Activated CD8-positive, alpha-beta memory T cell treated with anti-CD3 and anti-CD28 coated beads, Interleukin-2, amount 10 ng/mL, durations not matched to agents 7 days and 5 days (primary cell): ENCODE measurements at regions not wholly inside any gene's neighbourhood (a gene's known extent, or its start where the extent isn't known, plus 50 kb on each side); places are given as distances from the start of the nearest gene placed in this dataset.

Experiments
- ATAC-seq: fragments of 150-1000 bp; cut with Tn5 transposase; one replicate; pipeline ENCODE4 v1.10.0; 2021; ENCODE audit warnings: moderate library complexity
- CTCF ChIA-PET: fragments of 350-600 bp; sonication (Branson Sonifier 250); formaldehyde crosslinking; loops from one replicate; lab custom pipeline; 2021; ENCODE audit warnings: antibody characterized with exemption; lab: Charles Lee
- DNase-seq: peaks from one replicate; pipeline ENCODE4 v3.0.0-alpha.2; 2020
- H3K27ac Mint-ChIP-seq: one replicate; pipeline ENCODE4 v1.8.0; 2021; ENCODE audit warnings: mild to moderate bottlenecking, mixed read lengths
- H3K27me3 Mint-ChIP-seq: one replicate; pipeline ENCODE4 v1.8.0; 2021; ENCODE audit warnings: mixed read lengths
- H3K36me3 Mint-ChIP-seq: one replicate; pipeline ENCODE4 v1.8.0; 2021; ENCODE audit warnings: mild to moderate bottlenecking, mixed read lengths
- H3K4me1 Mint-ChIP-seq: one replicate; pipeline ENCODE4 v1.8.0; 2021; ENCODE audit warnings: mixed read lengths
- H3K4me3 Mint-ChIP-seq: one replicate; pipeline ENCODE4 v1.8.0; 2021; ENCODE audit warnings: mild to moderate bottlenecking, moderate library complexity, mixed read lengths
- H3K9me3 Mint-ChIP-seq: one replicate; pipeline ENCODE4 v1.8.0; 2022; ENCODE audit warnings: low read depth, mixed read lengths

DNA sequence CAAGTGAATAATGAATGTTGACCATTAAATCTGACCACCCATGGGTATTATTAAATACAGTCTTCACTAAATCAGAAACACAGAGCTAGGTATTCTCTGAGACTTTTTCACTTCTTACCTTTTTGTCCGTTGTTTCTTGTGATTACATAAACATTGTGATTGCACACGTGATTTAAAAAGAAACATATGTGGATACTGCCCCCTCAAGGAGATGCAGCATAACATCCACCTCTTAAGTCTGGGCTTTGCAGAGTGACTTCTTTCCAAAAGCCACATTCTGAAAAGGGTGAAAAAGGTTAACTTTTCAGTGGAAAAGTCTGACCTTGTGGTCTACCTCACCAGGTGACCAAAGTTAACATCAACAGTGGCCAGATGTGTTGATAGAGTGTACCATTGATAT, 185.5 kb upstream of the FAR2 start:
- Mint-ChIP-seq H3K4me3 (no peak overlapping the region), H3K36me3 (no peaks in the 10 kb centered on the region), H3K4me1 (no peaks in the 10 kb centered on the region), H3K27me3 (peaks cover 16% of the 10 kb centered on the region), H3K9me3 (no peaks in the 10 kb centered on the region), H3K27ac (no peak overlapping the region)
- CTCF ChIA-PET: interaction anchor here (1.1 kb wide), 1 partner anchor 464 kb away, joined by 3 read pairs; no protein-coding TSS in a partner anchor
- ATAC-seq: no peak
- no peak for DNase-seq

DNA sequence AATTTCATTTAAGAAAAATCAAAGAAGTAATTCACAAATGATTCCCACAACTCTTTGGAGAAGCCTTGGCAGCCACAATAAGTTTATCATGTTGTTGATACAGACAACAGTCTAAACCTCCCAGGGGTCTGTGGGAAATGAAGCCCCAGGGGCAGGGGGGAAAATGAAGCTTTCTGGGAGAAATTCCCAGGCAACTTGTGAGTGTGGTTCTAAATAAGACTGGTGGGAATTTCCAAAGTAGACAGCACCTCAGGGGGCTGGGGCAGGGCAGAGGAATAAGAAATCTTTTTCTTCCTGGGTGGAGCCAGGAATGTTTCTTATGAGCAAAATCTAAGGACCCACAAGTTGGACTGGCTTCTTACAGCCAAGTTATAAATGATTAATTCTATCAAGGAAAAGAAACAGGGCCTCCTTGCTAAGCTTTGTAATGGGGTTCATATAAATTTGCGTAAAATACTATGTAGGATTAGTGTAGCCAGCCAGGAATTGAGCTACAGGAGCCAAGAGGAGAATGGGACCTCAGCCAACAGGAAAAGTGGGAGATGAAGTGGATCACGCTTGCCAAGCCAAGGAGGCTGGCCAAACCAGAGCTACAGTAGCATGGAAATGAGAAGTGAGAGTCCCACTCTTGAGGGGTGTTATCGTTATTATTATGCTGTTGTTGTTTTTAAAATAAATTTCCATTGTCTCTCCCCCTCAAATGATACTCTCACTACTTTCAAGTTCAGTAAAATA, 182.9 kb upstream of the FAR2 start:
- ATAC-seq (no peak), DNase-seq (no peak)
- H3K4me1 Mint-ChIP-seq: no peaks in the 10 kb centered on the region
- CTCF ChIA-PET: no interaction called here
- no peak overlapping the region for H3K27ac Mint-ChIP-seq
- H3K27me3 Mint-ChIP-seq: peaks cover 9% of the 10 kb centered on the region
- H3K36me3 Mint-ChIP-seq: no peaks in the 10 kb centered on the region
- no peak overlapping the region for H3K4me3 Mint-ChIP-seq
- no peaks in the 10 kb centered on the region for H3K9me3 Mint-ChIP-seq

- CTCF ChIA-PET: no interaction called here
- Mint-ChIP-seq H3K27me3 (peaks cover 2% of the 10 kb centered on the region), H3K4me1 (no peaks in the 10 kb centered on the region), H3K27ac (no peak overlapping the region), H3K4me3 (no peak overlapping the region), H3K36me3 (no peaks in the 10 kb centered on the region), H3K9me3 (no peaks in the 10 kb centered on the region)
- DNase-seq (no peak), ATAC-seq (no peak)
These were observed 181.7 kb upstream of the FAR2 start for GRCh38 chr12:28967426-28967825.

DNA sequence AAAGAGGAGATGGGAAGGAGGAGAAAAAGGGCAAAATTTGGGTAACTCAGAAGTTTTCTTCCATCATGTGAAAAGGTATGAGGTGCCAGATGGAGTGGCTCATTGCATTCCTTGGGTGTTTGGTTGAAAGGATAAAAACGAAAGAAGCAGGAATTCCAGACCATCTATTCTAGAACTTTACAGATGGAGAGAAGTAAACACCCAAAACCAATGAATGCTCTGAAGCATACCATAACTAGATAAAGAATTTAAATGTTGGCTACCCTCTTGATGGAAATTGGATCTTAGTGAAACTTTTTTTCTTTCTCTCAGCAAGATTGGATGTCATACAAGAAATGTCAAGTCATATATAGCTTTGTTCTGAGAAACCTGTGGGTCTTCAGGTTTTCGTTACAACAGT, 175.6 kb upstream of the FAR2 start:
- Mint-ChIP-seq H3K27me3 (peaks cover 5% of the 10 kb centered on the region), H3K4me3 (no peak overlapping the region), H3K9me3 (no peaks in the 10 kb centered on the region), H3K36me3 (no peaks in the 10 kb centered on the region), H3K27ac (no peak overlapping the region), H3K4me1 (no peaks in the 10 kb centered on the region)
- CTCF ChIA-PET: no interaction called here
- ATAC-seq: no peak
- DNase-seq: no peak

DNA sequence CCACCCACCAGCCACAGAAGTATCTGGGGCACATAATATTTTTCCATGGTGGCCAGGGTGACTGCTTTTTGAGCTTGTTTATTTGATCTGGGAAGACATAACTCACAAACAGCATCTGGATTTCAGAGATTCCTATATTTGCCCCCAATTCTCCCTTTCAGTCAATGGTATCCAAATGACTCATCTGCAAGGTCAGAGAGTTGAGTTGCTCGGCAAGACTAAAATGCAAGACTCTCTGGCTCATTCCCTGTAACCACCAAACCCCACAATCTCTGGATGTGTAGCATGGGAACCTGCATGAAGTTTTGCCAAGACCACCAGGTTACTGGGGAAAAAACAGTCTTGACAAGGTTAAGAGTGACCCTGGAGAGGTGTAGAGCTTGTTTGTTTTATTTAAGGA, 174.9 kb upstream of the FAR2 start:
- CTCF ChIA-PET: no interaction called here
- Mint-ChIP-seq H3K27ac (no peak overlapping the region), H3K36me3 (no peaks in the 10 kb centered on the region), H3K4me1 (no peaks in the 10 kb centered on the region), H3K4me3 (no peak overlapping the region), H3K9me3 (no peaks in the 10 kb centered on the region), H3K27me3 (peaks cover 5% of the 10 kb centered on the region)
- no peak for ATAC-seq
- no peak for DNase-seq

DNA sequence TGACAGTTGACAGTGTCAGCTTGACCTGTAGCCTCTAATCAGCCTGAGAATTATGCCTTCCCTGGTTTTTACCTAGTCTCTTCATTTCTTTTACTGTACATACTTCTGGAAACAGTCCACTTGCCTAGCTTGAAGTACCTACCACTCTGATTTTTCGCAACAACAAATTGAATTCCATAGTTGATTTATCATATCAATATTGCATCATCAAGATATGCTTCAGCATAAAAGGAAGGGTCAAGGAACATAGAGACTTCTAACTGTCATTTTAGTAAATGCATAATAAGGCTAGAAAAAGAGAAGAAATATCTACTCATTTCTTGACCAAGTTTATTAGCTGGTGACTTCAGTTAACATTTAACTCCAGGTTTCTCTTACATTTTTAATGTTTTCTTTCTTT, 174.2 kb upstream of the FAR2 start:
- Mint-ChIP-seq H3K9me3 (no peaks in the 10 kb centered on the region), H3K27me3 (peaks cover 5% of the 10 kb centered on the region), H3K27ac (no peak overlapping the region), H3K36me3 (no peaks in the 10 kb centered on the region), H3K4me3 (no peak overlapping the region), H3K4me1 (no peaks in the 10 kb centered on the region)
- CTCF ChIA-PET: no interaction called here
- no peak for DNase-seq
- ATAC-seq: no peak

DNA sequence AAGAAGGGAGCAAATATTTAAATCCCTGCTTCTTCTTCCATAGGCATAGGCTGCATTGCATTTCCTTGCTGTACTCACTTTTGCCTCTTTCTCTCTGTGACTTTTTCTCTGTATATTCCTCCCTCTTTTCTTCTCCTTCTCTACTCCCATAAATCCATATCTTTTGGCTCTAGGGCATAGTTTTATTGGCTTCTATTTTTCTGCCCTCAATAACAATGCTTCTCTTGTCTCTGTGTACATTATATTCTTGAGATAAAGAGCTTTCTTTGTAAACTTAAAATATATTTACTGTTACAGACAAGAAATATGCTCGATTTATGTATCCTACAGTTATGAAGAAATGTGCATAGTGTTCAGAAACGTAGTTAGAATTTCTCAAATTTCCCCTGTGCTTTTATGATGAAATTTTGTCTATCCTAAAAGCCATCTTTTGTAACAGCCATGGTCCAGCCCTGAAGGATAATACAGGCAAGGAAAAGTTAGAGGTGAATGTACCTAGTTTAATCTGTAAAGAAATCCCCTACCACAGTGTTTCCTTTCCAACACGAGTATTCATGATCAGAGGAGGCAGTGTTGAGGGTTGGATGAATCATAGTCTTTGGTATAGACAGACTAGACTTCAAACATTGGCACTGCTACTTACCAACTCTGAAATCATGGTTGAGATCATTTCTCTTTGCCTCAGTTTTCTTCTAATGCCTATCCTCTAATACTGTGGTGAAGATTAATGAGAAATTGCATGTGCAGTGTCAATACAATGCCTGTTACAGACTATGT, 173.3 kb upstream of the FAR2 start:
- Mint-ChIP-seq H3K9me3 (no peaks in the 10 kb centered on the region), H3K27ac (no peak overlapping the region), H3K4me3 (no peak overlapping the region), H3K4me1 (no peaks in the 10 kb centered on the region), H3K36me3 (no peaks in the 10 kb centered on the region), H3K27me3 (peaks cover 5% of the 10 kb centered on the region)
- CTCF ChIA-PET: no interaction called here
- ATAC-seq (no peak), DNase-seq (no peak)

GRCh38 chr12:28980436-28980835, 168.6 kb upstream of the FAR2 start:
- H3K36me3 Mint-ChIP-seq: no peaks in the 10 kb centered on the region
- no peak overlapping the region for H3K4me3 Mint-ChIP-seq
- no peak overlapping the region for H3K27ac Mint-ChIP-seq
- peaks cover 19% of the 10 kb centered on the region for H3K27me3 Mint-ChIP-seq
- no peak for ATAC-seq
- no peaks in the 10 kb centered on the region for H3K4me1 Mint-ChIP-seq
- no peaks in the 10 kb centered on the region for H3K9me3 Mint-ChIP-seq
- DNase-seq: no peak
- CTCF ChIA-PET: no interaction called here

- Mint-ChIP-seq H3K27me3 (peaks cover 22% of the 10 kb centered on the region), H3K36me3 (no peaks in the 10 kb centered on the region), H3K4me3 (no peak overlapping the region), H3K4me1 (no peaks in the 10 kb centered on the region), H3K9me3 (no peaks in the 10 kb centered on the region), H3K27ac (no peak overlapping the region)
- CTCF ChIA-PET: no interaction called here
- no peak for ATAC-seq
- DNase-seq: no peak
These were observed 161.3 kb upstream of the FAR2 start for GRCh38 chr12:28987538-28988324.

DNA sequence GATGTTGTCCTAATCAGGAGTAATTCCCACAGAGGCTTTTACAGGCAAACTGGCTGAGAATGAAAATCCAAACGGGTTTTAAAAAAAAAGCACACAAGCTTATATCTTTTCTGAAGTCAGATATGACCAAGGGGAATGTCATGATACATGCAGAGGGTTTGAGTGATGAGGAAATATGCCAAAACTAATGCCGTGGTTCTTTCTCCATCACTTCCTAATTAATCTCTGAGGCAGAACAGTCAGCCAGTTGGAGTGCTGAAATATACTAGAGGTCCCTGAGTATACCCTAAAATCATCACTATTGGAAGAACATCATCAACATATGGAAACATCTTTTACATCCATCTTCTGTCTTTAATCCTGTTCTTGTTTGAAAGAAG, 160.8 kb upstream of the FAR2 start:
- no peak for DNase-seq
- peaks cover 19% of the 10 kb centered on the region for H3K27me3 Mint-ChIP-seq
- CTCF ChIA-PET: no interaction called here
- no peak overlapping the region for H3K4me3 Mint-ChIP-seq
- ATAC-seq: no peak
- no peaks in the 10 kb centered on the region for H3K36me3 Mint-ChIP-seq
- no peaks in the 10 kb centered on the region for H3K4me1 Mint-ChIP-seq
- H3K9me3 Mint-ChIP-seq: no peaks in the 10 kb centered on the region
- no peak overlapping the region for H3K27ac Mint-ChIP-seq

DNA sequence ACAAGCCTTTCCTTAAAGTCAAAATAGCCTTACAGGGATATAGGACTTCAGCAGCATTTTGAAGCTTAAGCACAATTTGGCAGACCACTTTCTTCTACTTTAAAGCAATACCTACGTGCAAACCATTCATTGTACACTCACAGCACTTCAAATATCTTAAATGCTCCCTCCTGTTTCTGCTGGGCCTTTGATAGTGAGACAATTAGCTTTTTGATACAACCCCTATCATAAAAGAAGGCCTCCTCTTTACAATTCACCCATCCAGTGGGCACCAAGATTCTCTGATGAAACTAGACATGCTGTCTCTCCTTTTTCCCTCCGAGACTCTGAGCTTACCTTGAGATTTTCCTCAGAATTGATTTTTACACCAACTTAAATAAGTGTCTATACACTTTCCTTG, 157.5 kb upstream of the FAR2 start:
- H3K4me3 Mint-ChIP-seq: no peak overlapping the region
- DNase-seq: no peak
- H3K9me3 Mint-ChIP-seq: no peaks in the 10 kb centered on the region
- CTCF ChIA-PET: no interaction called here
- no peaks in the 10 kb centered on the region for H3K36me3 Mint-ChIP-seq
- peaks cover 10% of the 10 kb centered on the region for H3K27me3 Mint-ChIP-seq
- H3K27ac Mint-ChIP-seq: no peak overlapping the region
- ATAC-seq: no peak
- no peaks in the 10 kb centered on the region for H3K4me1 Mint-ChIP-seq

- DNase-seq (no peak), ATAC-seq (no peak)
- Mint-ChIP-seq H3K36me3 (no peaks in the 10 kb centered on the region), H3K4me3 (no peak overlapping the region), H3K4me1 (no peaks in the 10 kb centered on the region), H3K27ac (no peak overlapping the region), H3K27me3 (peaks cover 5% of the 10 kb centered on the region), H3K9me3 (no peaks in the 10 kb centered on the region)
- CTCF ChIA-PET: no interaction called here
These were observed 155.4 kb upstream of the FAR2 start for GRCh38 chr12:28993720-28994119.

DNA sequence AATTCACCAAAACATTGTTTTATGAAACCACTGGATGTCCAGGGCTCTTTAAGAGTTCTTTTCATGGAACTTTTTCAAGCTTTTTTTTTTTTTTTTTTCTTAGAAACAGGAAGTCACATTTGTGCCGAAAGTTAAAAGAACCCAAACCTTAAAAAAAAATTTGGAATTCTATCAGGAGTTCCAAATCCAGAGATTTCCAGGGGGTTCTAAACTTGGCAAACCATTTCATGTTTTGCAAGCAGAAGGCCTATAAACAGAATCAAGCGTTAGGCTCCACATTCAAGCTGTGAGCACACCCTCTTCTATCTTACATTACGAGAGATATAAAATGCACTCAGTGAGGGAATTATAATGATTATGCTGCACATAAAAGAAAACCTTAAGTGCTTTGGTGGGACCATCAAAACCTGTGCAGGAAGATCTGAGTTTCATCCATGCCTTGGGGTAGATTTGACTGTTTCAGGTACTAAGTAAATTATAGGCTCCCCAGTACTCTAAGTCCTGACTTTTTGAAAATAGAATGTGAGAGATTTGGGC, 154.8 kb upstream of the FAR2 start:
- H3K4me3 Mint-ChIP-seq: no peak overlapping the region
- DNase-seq (no peak), ATAC-seq (no peak)
- no peaks in the 10 kb centered on the region for H3K36me3 Mint-ChIP-seq
- H3K27me3 Mint-ChIP-seq: peaks cover 5% of the 10 kb centered on the region
- H3K9me3 Mint-ChIP-seq: no peaks in the 10 kb centered on the region
- CTCF ChIA-PET: no interaction called here
- no peaks in the 10 kb centered on the region for H3K4me1 Mint-ChIP-seq
- H3K27ac Mint-ChIP-seq: no peak overlapping the region
